ENCODE measurements at regions not wholly inside any gene's neighbourhood (a gene's known extent, or its start where the extent isn't known, plus 50 kb on each side); places are given as distances from the start of the nearest gene placed in this dataset.
"Not testable (repeated sequence)": the region's sequence is repeated elsewhere in the genome, so short reads cannot be mapped to it uniquely, and the experiment has no call there.

DNA sequence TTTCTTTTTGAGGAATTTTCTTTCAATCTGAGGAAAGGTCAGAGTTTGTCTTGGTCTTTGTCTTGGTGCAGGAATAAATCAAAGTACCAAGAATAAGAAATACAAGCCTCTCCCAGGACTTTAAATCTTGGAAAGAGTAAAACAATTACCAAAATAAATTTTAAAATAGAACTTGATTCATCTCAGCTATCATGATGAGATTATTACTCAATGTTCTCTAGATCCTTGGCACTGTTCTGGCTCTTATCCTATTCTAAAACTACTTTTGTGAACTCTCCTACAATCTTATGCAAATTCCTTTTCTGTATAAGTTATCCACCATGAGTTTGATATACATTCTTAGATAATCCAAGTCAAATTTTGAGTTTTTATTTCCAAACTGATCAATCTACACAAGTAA lies 464.3 kb downstream of the PPARGC1A start:
- TF ChIP-seq, protein P1, sequence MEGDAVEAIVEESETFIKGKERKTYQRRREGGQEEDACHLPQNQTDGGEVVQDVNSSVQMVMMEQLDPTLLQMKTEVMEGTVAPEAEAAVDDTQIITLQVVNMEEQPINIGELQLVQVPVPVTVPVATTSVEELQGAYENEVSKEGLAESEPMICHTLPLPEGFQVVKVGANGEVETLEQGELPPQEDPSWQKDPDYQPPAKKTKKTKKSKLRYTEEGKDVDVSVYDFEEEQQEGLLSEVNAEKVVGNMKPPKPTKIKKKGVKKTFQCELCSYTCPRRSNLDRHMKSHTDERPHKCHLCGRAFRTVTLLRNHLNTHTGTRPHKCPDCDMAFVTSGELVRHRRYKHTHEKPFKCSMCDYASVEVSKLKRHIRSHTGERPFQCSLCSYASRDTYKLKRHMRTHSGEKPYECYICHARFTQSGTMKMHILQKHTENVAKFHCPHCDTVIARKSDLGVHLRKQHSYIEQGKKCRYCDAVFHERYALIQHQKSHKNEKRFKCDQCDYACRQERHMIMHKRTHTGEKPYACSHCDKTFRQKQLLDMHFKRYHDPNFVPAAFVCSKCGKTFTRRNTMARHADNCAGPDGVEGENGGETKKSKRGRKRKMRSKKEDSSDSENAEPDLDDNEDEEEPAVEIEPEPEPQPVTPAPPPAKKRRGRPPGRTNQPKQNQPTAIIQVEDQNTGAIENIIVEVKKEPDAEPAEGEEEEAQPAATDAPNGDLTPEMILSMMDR (conservative IDR thresholded peaks at IDR 0.05; ENCODE audit: low read depth): no peak
- no peak for DNase-seq (ENCODE audit: low spot score)
- no peak overlapping the region for H3K27ac ChIP-seq
- ChIA-PET CTCF (no interaction called here), POLR2A (ENCODE audit: low non-redundant PET) (no interaction called here)

DNA sequence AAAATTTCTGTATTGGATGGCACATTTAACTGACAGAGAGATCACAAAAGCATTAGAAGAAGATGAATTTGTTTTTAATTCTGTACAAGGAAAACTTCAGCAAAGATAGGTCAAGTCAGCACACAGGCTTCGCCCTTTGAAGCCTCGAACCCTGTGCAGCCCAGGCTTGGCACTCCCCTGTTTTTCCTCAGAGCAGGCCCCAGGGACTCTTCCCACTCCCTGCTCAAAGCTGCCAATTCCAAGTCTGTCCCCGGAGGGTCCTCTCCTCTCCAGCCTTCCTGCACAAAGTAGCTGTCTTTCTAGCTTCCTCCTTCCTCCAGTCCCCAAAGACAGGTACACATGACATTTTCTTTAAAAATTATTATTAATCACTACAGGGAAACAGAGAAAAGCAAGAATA lies 466.3 kb downstream of the PPARGC1A start:
- ChIA-PET CTCF (no interaction called here), POLR2A (ENCODE audit: low non-redundant PET) (no interaction called here)
- DNase-seq (ENCODE audit: low spot score): no peak
- no peak overlapping the region for H3K27ac ChIP-seq
- TF ChIP-seq, protein P1 (conservative IDR thresholded peaks at IDR 0.05; ENCODE audit: low read depth): no peak

DNA sequence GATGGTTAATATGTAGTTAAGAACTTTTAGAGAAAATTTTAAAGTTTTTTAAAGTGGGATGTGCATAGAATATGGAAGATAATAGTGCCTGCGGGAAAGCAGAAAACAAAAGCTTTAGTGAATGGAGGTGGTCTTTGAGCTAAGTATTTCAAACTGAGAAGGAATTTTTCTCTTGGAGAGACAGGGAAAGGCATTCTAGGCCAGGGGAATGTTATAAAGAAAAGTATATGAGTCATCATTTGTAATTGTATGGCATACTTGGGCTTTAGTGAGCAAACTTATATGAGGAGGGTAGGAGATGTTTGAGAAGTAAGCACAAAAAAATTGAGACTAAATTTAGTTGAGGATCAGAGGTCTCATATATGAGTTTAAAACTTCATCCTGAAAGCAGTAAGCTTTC lies 467.0 kb downstream of the PPARGC1A start:
- DNase-seq (ENCODE audit: low spot score): no peak
- ChIA-PET CTCF (no interaction called here), POLR2A (ENCODE audit: low non-redundant PET) (no interaction called here)
- TF ChIP-seq, protein P1 (conservative IDR thresholded peaks at IDR 0.05; ENCODE audit: low read depth): no peak
- no peak overlapping the region for H3K27ac ChIP-seq

DNA sequence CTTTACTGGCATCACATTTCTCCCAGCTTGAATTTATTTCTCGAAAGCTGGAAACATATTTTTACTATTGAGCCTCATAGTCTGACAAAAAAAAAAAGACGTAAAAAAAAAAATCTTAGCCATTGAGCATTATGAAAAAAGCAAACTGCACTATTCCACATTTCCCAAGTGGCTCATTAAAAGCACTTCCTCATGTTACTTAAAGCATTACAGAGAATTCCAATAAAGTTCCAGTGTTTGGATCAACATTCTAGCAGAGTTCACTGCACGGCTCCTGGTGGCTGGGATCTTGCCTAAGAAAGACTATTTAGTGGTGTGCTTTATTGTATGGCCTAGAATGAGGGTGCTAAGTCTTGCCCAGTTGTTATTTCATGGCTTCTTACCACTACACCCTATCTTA lies 476.2 kb downstream of the PPARGC1A start:
- ChIA-PET CTCF (no interaction called here), POLR2A (ENCODE audit: low non-redundant PET) (no interaction called here)
- H3K27ac ChIP-seq: no peak overlapping the region
- TF ChIP-seq, protein P1 (conservative IDR thresholded peaks at IDR 0.05; ENCODE audit: low read depth): no peak
- DNase-seq (ENCODE audit: low spot score): no peak

DNA sequence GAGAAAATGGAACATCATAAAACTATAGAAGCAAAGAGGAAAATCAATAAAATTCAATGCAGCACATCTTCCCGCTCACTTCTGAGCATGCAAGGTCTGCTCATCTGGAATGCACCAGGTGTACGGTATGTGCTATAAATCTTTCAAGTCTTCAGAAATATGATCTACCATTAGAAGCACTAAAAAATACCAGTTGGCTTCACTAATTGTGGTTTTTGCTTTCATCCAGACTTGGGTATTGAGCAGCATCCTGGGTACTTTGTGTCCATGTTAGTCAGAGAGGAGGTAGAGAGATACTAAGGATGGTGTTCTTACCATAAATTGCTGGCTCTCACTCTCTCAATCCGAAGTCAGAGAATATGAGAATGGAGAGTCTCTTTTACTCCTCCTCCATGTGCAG lies 477.1 kb downstream of the PPARGC1A start:
- no peak for DNase-seq (ENCODE audit: low spot score)
- ChIA-PET CTCF (no interaction called here), POLR2A (ENCODE audit: low non-redundant PET) (no interaction called here)
- TF ChIP-seq, protein P1 (conservative IDR thresholded peaks at IDR 0.05; ENCODE audit: low read depth): no peak
- H3K27ac ChIP-seq: no peak overlapping the region

DNA sequence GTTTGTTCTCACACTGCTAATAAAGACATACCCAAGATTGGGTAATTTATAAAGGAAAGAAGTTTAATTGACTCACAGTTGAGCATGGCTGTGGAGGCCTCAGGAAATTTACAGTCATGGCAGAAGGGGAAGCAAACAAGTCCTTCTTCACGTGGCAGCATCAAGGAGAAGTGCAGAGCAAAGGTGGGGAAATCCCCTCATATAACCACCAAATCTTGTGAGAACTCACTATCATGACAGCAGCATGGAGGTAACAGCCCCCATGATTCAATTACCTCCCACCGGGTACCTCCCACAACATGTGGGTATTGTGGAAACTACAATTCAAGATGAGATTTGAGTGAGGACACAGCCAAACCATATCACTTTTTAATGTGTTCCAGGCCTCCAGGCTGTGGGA lies 480.9 kb downstream of the PPARGC1A start:
- POLR2A ChIA-PET (ENCODE audit: low non-redundant PET); DNase-seq (ENCODE audit: low spot score); CTCF ChIA-PET; H3K27ac ChIP-seq: not testable (repeated sequence)

DNA sequence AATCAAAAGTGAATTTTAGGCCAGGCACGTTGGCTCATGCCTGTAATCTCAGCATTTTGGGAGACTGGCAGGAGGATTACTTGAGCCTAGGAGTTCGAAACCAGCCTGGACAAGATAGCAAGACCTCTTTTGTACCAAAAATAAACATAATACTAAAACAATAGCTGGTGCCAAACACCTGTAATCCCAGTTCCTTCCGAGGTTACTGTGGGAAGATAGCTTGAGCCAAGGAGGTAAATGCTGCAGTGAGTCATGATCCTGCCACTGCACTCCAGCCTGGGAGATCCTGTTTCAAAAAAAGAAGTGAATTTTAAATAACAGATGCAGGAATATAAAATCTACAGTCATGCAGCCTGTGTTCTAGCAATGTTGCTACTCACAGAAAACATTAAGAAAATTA lies 488.3 kb downstream of the PPARGC1A start:
- H3K27ac ChIP-seq: no peak overlapping the region
- TF ChIP-seq, protein P1 (conservative IDR thresholded peaks at IDR 0.05; ENCODE audit: low read depth): no peak
- ChIA-PET POLR2A (ENCODE audit: low non-redundant PET) (no interaction called here), CTCF (interaction anchor here (0.5 kb wide), 1 partner anchor 983 kb away, joined by 3 read pairs; no protein-coding TSS in a partner anchor)
- no peak for DNase-seq (ENCODE audit: low spot score)

Data from RWPE1 (cell line).